Neural cell (in vitro differentiated cells): ENCODE measurements at regions not wholly inside any gene's neighbourhood (a gene's known extent, or its start where the extent isn't known, plus 50 kb on each side); places are given as distances from the start of the nearest gene placed in this dataset.

Experiments used
- EZH2 ChIP-seq: fragments of 200-600, 300-800 bp; shearing (Covaris generic), sonication (generic); IDR thresholded peaks from 2 replicates; pipeline ENCODE4 v1.6.1; 2014; ENCODE audit warnings: antibody characterized with exemption, low read length, borderline replicate concordance, mild to moderate bottlenecking; ENCODE audit not compliant: insufficient read depth, poor library complexity, severe bottlenecking
- POLR2AphosphoS5 ChIP-seq: IDR thresholded peaks from 2 replicates; pipeline ENCODE4 v1.6.1; 2012
- REST ChIP-seq: IDR thresholded peaks from 2 replicates; pipeline ENCODE4 v1.6.1; 2012; ENCODE audit warnings: borderline replicate concordance
- SMC3 ChIP-seq: fragments of 450-650 bp; conservative IDR thresholded peaks from 2 replicates; pipeline ENCODE4 v1.6.1; 2014; ENCODE audit warnings: antibody characterized with exemption, mild to moderate bottlenecking, moderate library complexity; ENCODE audit not compliant: poor library complexity
- TAF1 ChIP-seq: IDR thresholded peaks from 2 replicates; pipeline ENCODE4 v1.6.1; 2012; ENCODE audit warnings: low read depth
- TF ChIP-seq, protein P1 (sequence below): fragments of 450-650 bp; IDR thresholded peaks from 2 replicates; pipeline ENCODE4 v1.5.1; 2014; ENCODE audit warnings: antibody characterized with exemption, mild to moderate bottlenecking, moderate library complexity; ENCODE audit not compliant: poor library complexity, severe bottlenecking

GRCh38 chr4:177726111-177726510, 283.9 kb upstream of the AGA start:
- TF ChIP-seq REST, result no peak
- TF ChIP-seq, protein P1, sequence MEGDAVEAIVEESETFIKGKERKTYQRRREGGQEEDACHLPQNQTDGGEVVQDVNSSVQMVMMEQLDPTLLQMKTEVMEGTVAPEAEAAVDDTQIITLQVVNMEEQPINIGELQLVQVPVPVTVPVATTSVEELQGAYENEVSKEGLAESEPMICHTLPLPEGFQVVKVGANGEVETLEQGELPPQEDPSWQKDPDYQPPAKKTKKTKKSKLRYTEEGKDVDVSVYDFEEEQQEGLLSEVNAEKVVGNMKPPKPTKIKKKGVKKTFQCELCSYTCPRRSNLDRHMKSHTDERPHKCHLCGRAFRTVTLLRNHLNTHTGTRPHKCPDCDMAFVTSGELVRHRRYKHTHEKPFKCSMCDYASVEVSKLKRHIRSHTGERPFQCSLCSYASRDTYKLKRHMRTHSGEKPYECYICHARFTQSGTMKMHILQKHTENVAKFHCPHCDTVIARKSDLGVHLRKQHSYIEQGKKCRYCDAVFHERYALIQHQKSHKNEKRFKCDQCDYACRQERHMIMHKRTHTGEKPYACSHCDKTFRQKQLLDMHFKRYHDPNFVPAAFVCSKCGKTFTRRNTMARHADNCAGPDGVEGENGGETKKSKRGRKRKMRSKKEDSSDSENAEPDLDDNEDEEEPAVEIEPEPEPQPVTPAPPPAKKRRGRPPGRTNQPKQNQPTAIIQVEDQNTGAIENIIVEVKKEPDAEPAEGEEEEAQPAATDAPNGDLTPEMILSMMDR, result no peak
- TF ChIP-seq POLR2AphosphoS5, result no peak
- TF ChIP-seq SMC3, result no peak
- no peak for TF ChIP-seq EZH2
- no peak for TF ChIP-seq TAF1
